ENCODE measurements at regions not wholly inside any gene's neighbourhood (a gene's known extent, or its start where the extent isn't known, plus 50 kb on each side); places are given as distances from the start of the nearest gene placed in this dataset.

DNA sequence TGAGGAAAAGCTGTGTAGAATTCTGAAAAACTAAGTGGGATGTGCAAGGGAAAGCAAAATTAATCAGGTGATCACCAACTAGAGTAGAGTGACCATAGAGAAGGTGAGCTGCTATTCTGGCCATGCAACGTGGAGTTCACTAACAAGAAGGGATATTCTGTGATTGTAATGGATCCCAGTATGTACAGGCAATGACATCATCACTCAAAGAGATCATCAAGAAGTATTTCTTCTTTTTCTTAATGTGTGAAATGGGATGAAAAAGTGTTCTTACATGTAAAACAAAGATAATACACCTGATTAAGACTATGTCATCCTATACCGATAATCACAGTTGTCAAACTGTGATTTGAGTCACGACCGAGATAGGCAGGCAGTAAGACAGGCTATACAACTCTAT is 101.2 kb downstream of the SMPDL3A start:
- ChIA-PET POLR2A (no interaction called here), CTCF (no interaction called here)
- Histone ChIP-seq H3K27me3 (ENCODE audit: control insufficient read depth, insufficient read depth, low read length) (no peaks in the 10 kb centered on the region), H3K27ac (ENCODE audit: low read depth, low read length) (no peak overlapping the region), H3K9me3 (ENCODE audit: control insufficient read depth, insufficient read depth, low read length) (no peaks in the 10 kb centered on the region), H3K4me3 (ENCODE audit: low read depth, low read length) (no peak overlapping the region)
- TF ChIP-seq, protein P1, sequence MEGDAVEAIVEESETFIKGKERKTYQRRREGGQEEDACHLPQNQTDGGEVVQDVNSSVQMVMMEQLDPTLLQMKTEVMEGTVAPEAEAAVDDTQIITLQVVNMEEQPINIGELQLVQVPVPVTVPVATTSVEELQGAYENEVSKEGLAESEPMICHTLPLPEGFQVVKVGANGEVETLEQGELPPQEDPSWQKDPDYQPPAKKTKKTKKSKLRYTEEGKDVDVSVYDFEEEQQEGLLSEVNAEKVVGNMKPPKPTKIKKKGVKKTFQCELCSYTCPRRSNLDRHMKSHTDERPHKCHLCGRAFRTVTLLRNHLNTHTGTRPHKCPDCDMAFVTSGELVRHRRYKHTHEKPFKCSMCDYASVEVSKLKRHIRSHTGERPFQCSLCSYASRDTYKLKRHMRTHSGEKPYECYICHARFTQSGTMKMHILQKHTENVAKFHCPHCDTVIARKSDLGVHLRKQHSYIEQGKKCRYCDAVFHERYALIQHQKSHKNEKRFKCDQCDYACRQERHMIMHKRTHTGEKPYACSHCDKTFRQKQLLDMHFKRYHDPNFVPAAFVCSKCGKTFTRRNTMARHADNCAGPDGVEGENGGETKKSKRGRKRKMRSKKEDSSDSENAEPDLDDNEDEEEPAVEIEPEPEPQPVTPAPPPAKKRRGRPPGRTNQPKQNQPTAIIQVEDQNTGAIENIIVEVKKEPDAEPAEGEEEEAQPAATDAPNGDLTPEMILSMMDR (IDR thresholded peaks at IDR 0.05; ENCODE audit: low read depth, low read length): no peak
- no peak for DNase-seq (ENCODE audit: low read depth, low spot score)

DNA sequence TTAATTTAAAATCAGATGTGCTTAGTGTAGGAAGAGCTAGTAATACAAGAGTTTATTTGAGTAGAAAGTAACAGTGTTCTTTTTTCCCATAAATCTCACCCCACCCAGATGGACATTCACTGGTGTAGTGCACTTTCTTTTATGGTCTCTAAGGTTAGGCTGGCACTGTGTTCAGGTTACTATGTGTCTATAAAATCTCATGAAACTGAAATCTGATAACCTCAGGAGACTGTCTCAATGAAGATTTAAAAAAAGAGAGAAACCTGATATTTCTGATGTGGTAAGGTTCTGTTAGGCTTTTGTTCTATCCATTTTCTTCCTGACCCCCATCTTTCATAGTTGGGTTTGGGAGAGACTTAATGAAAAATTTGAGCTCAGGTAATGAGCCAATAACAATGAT is 101.2 kb upstream of the CLVS2 start:
- POLR2A ChIA-PET: no interaction called here
- H3K27me3 ChIP-seq (ENCODE audit: control insufficient read depth, insufficient read depth, low read length): no peaks in the 10 kb centered on the region
- H3K27ac ChIP-seq (ENCODE audit: low read depth, low read length): no peak overlapping the region
- no peak for DNase-seq (ENCODE audit: low read depth, low spot score)
- H3K4me3 ChIP-seq (ENCODE audit: low read depth, low read length): no peak overlapping the region
- no peaks in the 10 kb centered on the region for H3K9me3 ChIP-seq (ENCODE audit: control insufficient read depth, insufficient read depth, low read length)
- CTCF ChIA-PET: no interaction called here
- TF ChIP-seq, protein P1 (IDR thresholded peaks at IDR 0.05; ENCODE audit: low read depth, low read length): no peak

DNA sequence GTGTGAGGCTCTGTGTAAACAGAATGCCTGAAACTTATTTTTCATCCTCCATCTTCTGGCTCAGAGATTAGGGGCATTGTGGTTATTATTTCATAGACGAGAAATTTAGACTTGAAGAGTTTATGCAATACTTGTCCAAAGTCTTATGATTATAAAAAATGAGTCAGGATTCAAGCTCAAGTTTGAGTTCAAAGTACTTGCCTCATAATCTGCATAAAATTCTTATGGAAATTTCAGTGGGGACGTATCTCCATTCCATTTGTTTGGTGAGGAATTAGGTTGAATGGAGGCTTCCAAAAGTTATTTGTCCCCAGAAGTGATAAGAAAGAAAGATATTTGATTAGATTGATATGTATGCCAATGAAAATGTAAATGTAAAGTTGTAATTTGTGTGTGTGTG is 93.7 kb upstream of the CLVS2 start:
- H3K27ac ChIP-seq (ENCODE audit: low read depth, low read length): no peak overlapping the region
- TF ChIP-seq, protein P1 (IDR thresholded peaks at IDR 0.05; ENCODE audit: low read depth, low read length): no peak
- H3K27me3 ChIP-seq (ENCODE audit: control insufficient read depth, insufficient read depth, low read length): no peaks in the 10 kb centered on the region
- H3K4me3 ChIP-seq (ENCODE audit: low read depth, low read length): no peak overlapping the region
- ChIA-PET POLR2A (no interaction called here), CTCF (no interaction called here)
- no peak for DNase-seq (ENCODE audit: low read depth, low spot score)
- H3K9me3 ChIP-seq (ENCODE audit: control insufficient read depth, insufficient read depth, low read length): no peaks in the 10 kb centered on the region; the same call in 1 of the 2 replicates

GRCh38 chr6:122903266-122903915 is 92.6 kb upstream of the CLVS2 start:
- TF ChIP-seq, protein P1 (IDR thresholded peaks at IDR 0.05; ENCODE audit: low read depth, low read length): no peak
- Histone ChIP-seq H3K27me3 (ENCODE audit: control insufficient read depth, insufficient read depth, low read length) (no peaks in the 10 kb centered on the region), H3K4me3 (ENCODE audit: low read depth, low read length) (no peak overlapping the region), H3K9me3 (ENCODE audit: control insufficient read depth, insufficient read depth, low read length) (no peaks in the 10 kb centered on the region; the same call in 1 of the 2 replicates), H3K27ac (ENCODE audit: low read depth, low read length) (no peak overlapping the region)
- ChIA-PET POLR2A (no interaction called here), CTCF (no interaction called here)
- no peak for DNase-seq (ENCODE audit: low read depth, low spot score)

GRCh38 chr6:122904166-122904565 is 91.9 kb upstream of the CLVS2 start:
- no peak for DNase-seq (ENCODE audit: low read depth, low spot score)
- no peaks in the 10 kb centered on the region; the same call in 1 of the 2 replicates for H3K9me3 ChIP-seq (ENCODE audit: control insufficient read depth, insufficient read depth, low read length)
- no peak overlapping the region for H3K4me3 ChIP-seq (ENCODE audit: low read depth, low read length)
- CTCF ChIA-PET: no interaction called here
- H3K27ac ChIP-seq (ENCODE audit: low read depth, low read length): no peak overlapping the region
- TF ChIP-seq, protein P1 (IDR thresholded peaks at IDR 0.05; ENCODE audit: low read depth, low read length): no peak
- no peaks in the 10 kb centered on the region for H3K27me3 ChIP-seq (ENCODE audit: control insufficient read depth, insufficient read depth, low read length)
- POLR2A ChIA-PET: no interaction called here
